ENCODE measurements at regions not wholly inside any gene's neighbourhood (a gene's known extent, or its start where the extent isn't known, plus 50 kb on each side); places are given as distances from the start of the nearest gene placed in this dataset.

GRCh38 chr5:98464737-98465330 lies 308.6 kb upstream of the RGMB start:
- Histone ChIP-seq H2BK120ac (replicated peaks; ENCODE audit: low read depth, low read length) (no peak overlapping the region), H2BK15ac (ENCODE audit: low read length) (no peak overlapping the region), H3K79me2 (ENCODE audit: control insufficient read depth in 1 of 2, insufficient read depth in 2 of 2, low read length in 2 of 2) (no peaks in the 10 kb centered on the region), H3K18ac (ENCODE audit: extremely low read depth, low read length) (no peak overlapping the region), H4K5ac (ENCODE audit: insufficient read length, low read depth, low read length) (no peak overlapping the region), H3K4me1 (replicated peaks in 1 of 4; ENCODE audit: control insufficient read depth in 3 of 4, insufficient read depth in 4 of 4, low read length in 3 of 4) (no peaks in the 10 kb centered on the region), H3K23ac (ENCODE audit: insufficient read length) (no peak overlapping the region), H2BK12ac (ENCODE audit: low read depth, low read length) (no peak overlapping the region), H3K27ac (ENCODE audit: low read depth, low read length) (no peak overlapping the region), H2AFZ (ENCODE audit: low read length) (no peak overlapping the region), H3K56ac (replicated peaks; ENCODE audit: insufficient read length, low read depth, low read length) (no peak overlapping the region), H3K23me2 (ENCODE audit: low read depth, low read length) (no peaks in the 10 kb centered on the region), H3K79me1 (ENCODE audit: low read depth, low read length) (no peaks in the 10 kb centered on the region), H2BK20ac (ENCODE audit: low read length) (no peak overlapping the region), H2AK5ac (ENCODE audit: low read depth, low read length) (no peak overlapping the region), H2BK5ac (ENCODE audit: low read depth, low read length) (no peak overlapping the region), H3K9me3 (ENCODE audit: insufficient read depth in 2 of 2, low read depth in 1 of 2, low read length in 1 of 2) (no peaks in the 10 kb centered on the region), H4K8ac (ENCODE audit: extremely low read depth, insufficient read depth, low read length) (no peak overlapping the region), H3K27me3 (replicated peaks in 1 of 4; ENCODE audit: control insufficient read depth in 3 of 4, extremely low read depth in 1 of 4, insufficient read depth in 3 of 4, low read length in 3 of 4) (no peaks in the 10 kb centered on the region), H4K20me1 (replicated peaks in 1 of 2; ENCODE audit: control insufficient read depth in 1 of 2, insufficient read depth in 2 of 2, low read length in 2 of 2) (no peaks in the 10 kb centered on the region), H3K4me3 (ENCODE audit: extremely low read depth in 1 of 4, insufficient read depth in 2 of 4, low read depth in 3 of 4, low read length in 4 of 4) (no peak overlapping the region), H3K4me2 (ENCODE audit: insufficient read depth in 1 of 2, low read depth in 2 of 2, low read length in 2 of 2) (no peak overlapping the region), H3K4ac (replicated peaks; ENCODE audit: insufficient read length, low read depth, low read length) (no peak overlapping the region), H3K36me3 (ENCODE audit: control insufficient read depth in 2 of 4, insufficient read depth in 4 of 4, low read length in 3 of 4) (no peaks in the 10 kb centered on the region), H4K91ac (replicated peaks; ENCODE audit: insufficient read length, low read length) (no peak overlapping the region), H3K9ac (replicated peaks in 1 of 4; ENCODE audit: extremely low read depth in 1 of 4, low read depth in 3 of 4, low read length in 3 of 4) (no peak overlapping the region), H3K14ac (ENCODE audit: insufficient read length) (no peak overlapping the region)
- ChIA-PET CTCF (ENCODE audit: partially characterized antibody) (no interaction called here), POLR2A (ENCODE audit: partially characterized antibody) (no interaction called here)
- FAIRE-seq, result no peak
- 93% methylated on average over 3 of the region's 3 CpGs; no CpG with 5 or more reads in 1 of the 2 experiments for WGBS, 2 experiments (ENCODE audit: extremely low coverage in 1 of 2, insufficient coverage in 1 of 2, insufficient read length in 1 of 2, insufficient replicate concordance in 2 of 2, low coverage in 1 of 2, low lambda C conversion rate in 2 of 2, missing lambda C conversion rate in 1 of 2)
- no peak for DNase-seq (ENCODE audit: low read depth in 1 of 2, low spot score in 2 of 2)
- TF ChIP-seq TAF7 (optimal IDR thresholded peaks at IDR 0.05; ENCODE audit: borderline replicate concordance, low read depth, low read length) (no peak), RXRA (IDR thresholded peaks at IDR 0.05; ENCODE audit: insufficient read depth, low read depth, low read length) (no peak), ATF2 (IDR thresholded peaks at IDR 0.05; ENCODE audit: low read length) (no peak)

Measured in H1 (cell line).